AG09319 (cell line): ENCODE measurements at regions not wholly inside any gene's neighbourhood (a gene's known extent, or its start where the extent isn't known, plus 50 kb on each side); places are given as distances from the start of the nearest gene placed in this dataset.

ENCODE experiments used
- DNase-seq: peaks from one replicate; pipeline ENCODE4 v3.0.0-alpha.2; 2010; ENCODE audit warnings: low read depth; ENCODE audit errors: extremely low read depth
- TF ChIP-seq, protein P1 (sequence below): IDR thresholded peaks from 2 replicates; pipeline ENCODE4 v1.5.1; 2011; ENCODE audit warnings: low read depth, mild to moderate bottlenecking, inconsistent platforms, low read length, moderate library complexity

DNA sequence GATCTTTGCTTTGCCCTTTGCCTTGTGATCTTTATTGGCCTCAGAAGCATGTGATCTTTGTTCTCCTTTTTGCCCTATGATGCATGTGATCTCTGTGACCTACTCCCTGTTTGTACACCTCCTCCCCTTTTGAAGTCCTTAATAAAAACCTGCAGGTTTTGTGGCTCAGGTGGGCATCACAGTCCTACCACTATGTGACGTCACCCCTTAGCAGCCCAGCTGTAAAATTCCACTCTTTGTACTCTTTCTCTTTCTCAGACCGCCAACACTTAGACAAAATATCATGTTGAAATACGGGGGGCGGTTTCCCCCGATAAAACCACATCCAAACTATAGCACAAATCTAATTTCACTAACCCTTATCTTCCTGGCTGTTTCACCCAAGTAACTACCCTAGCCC is 76.7 kb upstream of the RAPGEF4 start:
- TF ChIP-seq, protein P1, sequence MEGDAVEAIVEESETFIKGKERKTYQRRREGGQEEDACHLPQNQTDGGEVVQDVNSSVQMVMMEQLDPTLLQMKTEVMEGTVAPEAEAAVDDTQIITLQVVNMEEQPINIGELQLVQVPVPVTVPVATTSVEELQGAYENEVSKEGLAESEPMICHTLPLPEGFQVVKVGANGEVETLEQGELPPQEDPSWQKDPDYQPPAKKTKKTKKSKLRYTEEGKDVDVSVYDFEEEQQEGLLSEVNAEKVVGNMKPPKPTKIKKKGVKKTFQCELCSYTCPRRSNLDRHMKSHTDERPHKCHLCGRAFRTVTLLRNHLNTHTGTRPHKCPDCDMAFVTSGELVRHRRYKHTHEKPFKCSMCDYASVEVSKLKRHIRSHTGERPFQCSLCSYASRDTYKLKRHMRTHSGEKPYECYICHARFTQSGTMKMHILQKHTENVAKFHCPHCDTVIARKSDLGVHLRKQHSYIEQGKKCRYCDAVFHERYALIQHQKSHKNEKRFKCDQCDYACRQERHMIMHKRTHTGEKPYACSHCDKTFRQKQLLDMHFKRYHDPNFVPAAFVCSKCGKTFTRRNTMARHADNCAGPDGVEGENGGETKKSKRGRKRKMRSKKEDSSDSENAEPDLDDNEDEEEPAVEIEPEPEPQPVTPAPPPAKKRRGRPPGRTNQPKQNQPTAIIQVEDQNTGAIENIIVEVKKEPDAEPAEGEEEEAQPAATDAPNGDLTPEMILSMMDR = no peak

DNA sequence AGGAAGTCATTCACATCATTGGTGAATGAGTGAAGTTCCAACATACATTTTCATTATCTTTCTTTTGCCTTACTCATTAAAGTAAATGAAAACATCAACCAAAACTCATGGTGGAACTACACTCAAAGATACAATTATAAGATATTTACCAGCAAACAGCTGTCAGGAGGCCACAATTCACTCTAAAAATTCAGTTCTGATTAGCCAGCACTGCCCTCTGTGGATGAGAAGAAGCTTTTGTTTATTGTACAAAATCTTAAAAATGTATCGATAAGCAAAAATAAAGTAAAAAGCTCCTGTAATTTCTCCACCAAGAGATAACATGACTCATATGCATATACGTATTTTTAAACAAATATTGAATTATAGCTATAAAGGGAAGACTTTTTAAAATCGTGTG is 73.5 kb upstream of the RAPGEF4 start:
- DNase-seq = no peak
- TF ChIP-seq, protein P1 = no peak

More for the DNA sequence above, 76.7 kb upstream of the RAPGEF4 start:
- DNase-seq = no peak

DNA sequence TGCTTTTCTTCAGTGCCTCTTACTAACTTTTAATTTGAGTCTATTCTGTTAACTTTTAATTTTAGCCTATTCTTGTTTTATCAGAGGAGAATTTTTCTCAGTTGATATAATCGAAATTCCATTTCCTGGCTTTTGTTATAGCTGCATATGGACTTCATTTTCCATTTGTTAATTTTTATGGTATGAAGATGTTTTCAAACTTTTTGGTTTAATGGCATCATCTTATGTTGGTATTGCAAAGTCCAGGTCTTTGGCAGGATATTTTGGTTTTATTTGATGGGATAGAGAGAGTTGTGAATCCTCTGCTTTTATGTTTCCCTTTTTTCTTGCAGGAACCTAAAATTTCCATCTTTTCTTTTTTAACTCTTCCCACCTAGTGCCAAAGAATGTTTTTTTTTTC is 70.9 kb upstream of the RAPGEF4 start:
- TF ChIP-seq, protein P1 = no peak
- no peak for DNase-seq

DNA sequence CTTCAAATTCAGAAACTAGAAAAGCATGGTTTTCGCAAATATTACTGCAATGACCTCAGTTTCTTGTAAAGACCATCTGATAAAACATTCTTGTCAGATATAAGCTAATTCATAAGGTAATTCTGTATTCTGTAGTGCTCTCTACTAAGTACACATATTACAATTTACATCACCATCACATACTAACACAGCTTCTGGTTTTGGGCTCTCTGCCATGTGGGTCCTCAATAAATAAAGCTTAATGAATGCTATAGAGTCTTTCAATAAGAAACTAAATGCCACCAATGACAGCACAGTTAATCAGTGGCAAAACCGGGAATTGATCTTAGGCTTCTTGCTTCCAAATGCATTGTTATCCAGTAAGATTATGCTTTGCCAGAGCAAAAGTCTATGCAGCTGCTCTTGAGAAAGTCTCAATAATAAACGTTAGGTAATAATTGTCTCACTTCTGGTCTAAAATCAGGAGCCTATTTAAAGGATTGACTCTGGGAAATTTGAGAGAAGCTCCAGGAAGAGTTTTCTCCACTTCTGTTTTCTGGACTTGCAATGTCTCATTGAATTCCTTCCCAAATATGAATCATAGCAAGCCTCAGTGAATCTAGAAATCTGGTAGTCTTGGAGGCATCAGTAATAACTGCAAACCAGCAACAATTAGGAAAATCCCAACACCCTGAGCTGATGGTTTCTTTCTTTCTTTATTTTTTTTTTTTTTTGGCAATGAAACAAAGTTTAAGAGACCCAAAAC is 67.9 kb upstream of the RAPGEF4 start:
- TF ChIP-seq, protein P1 = no peak
- DNase-seq = no peak

DNA sequence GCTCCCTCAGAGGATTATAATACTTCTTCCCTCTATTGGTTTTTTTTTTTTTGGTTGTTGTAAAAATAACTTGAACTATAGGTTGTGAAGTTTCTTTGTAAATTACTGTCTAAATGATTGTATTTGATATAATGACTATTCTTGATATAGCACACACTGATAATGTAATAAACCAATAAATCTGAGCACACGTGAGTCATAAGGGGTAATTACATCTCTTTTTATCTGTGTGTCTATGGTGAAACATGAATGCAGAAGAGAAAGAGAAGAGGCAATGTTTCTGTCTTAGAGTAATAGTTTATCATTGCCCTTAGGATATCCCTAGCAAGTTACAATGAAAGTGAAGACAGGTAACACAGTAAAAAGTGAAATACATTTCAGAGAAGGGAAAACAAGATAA is 64.1 kb upstream of the RAPGEF4 start:
- TF ChIP-seq, protein P1 = no peak

DNA sequence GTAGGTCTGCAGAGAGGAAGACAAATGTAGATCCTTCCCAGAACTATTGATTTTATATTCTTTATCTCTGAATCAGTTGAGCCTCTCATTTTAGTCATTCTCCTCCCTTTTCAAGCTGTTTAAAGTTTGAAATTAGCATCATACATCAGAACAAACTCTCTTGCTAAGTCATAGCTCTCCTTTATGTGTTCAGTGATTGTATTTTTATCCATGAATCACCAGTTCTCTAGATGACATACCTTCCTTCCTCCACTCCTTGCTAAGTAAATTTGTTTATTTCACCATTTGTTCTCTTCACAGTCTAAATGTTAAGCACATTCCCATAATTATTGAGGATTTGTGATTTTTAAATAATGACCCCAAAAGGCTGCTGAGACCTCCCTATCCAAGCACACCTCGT is 63.5 kb upstream of the RAPGEF4 start:
- TF ChIP-seq, protein P1 = no peak
- no peak for DNase-seq

More for the DNA sequence above, 64.1 kb upstream of the RAPGEF4 start:
- DNase-seq = no peak

DNA sequence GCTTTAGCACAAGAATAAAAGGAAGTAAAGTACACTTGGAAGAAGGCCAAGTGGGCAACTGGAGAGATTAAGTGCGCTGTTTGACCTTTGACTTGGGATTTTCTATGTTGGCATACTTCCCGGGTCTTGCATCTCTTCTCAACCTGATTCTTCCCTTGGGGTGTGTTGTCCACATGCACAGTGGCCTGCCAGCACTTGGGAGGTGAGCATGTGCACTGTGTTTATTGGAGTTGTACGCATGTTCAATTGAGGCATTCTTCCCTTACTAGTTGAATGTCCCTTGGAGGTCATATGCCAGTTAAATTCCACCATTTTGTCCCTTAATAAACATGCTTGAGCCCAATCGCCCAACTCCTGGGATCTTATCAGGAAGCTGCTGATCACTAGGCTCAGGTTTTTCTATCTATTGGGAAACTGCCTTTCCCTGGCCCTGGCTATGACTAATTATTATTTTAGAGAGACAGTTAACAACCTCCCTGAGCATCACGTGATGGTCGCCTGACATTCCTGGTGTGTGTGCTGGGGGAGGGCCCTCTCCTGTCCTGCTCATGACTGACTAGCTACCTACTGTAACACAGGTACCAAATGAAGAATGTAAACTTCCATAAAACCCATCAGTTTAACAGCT is 62.5 kb upstream of the RAPGEF4 start:
- TF ChIP-seq, protein P1 = no peak
- DNase-seq = no peak
